ENCODE measurements at regions not wholly inside any gene's neighbourhood (a gene's known extent, or its start where the extent isn't known, plus 50 kb on each side); places are given as distances from the start of the nearest gene placed in this dataset.
"Not testable (repeated sequence)": the region's sequence is repeated elsewhere in the genome, so short reads cannot be mapped to it uniquely, and the experiment has no call there.

DNA sequence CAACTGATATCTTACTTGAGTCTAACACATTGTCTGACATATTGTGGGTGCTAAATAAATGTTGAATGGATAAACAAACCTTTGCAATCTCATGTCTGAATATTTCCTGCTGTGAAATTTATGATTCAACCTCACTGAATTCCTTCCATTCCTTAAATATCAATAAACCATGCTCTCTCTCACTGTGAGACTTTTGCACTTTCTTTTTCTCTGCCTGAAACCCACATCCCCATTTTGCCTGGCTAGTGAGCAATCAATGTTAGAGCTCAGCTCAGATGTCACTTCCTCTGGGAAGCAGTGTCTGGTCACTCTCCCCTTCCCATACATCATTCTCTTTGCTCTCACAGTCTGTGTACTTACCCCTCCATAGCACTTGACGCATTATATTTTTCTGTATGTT, 383.7 kb upstream of the TRPC7 start:
- no peak for DNase-seq (ENCODE audit: low read depth in 2 of 3, low spot score in 2 of 3)

DNA sequence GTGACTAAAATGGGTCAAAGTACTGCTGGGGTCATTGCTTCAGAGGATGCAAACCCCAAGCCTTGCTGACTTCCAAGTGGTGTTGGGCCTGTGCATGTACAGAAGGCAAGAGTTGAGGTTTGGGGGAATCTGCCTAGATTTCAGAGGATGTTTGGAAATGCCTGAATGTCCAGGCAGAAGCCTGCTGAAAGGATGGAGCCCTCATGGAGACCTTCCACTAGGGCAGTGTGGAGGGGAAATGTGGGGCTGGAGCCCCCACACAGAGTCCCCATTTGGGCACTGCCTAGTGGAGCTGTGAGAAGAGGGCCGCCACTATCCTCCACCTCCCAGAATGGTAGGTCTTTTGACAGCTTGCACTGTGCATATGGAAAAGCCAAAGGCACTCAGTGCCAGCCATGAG, 377.7 kb upstream of the TRPC7 start:
- no peak for DNase-seq (ENCODE audit: low read depth in 2 of 3, low spot score in 2 of 3)

DNA sequence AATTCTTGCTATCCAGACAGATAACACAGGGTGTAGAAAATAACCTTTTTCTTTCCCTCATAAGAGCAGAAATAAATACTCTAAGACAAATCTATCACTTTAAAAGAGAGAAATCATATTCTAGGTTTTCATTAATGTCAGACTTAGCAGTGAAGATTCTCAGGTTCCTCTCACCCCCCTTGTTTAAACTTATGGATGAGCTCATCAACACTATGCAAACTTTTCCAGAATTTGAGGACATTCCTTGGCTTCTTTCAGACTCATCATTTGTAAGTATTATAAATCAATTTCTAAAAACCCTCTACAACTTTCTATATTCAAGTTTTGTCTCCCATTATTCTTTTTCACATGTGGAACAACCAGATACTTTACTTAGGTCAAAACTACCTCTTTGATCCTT, 374.9 kb upstream of the TRPC7 start:
- no peak for DNase-seq (ENCODE audit: low read depth in 2 of 3, low spot score in 2 of 3)

DNA sequence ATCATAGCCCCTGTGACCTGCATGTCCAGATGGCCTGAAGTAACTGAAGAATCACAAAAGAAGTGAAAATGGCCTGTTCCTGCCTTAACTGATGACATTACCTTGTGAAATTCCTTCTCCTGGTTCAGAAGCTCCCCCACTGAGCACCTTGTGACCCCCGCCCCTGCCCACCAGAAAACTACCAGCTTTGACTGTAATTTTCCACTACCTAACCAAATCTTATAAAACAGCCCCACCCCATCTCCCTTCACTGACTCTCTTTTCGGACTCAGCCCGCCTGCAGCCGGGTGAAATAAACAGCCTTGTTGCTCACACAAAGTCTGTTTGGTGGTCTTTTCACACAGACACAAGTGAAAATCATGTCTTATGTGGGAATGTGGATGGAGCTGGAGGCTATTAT, 373.9 kb upstream of the TRPC7 start:
- not testable (repeated sequence) for DNase-seq (ENCODE audit: low read depth in 2 of 3, low spot score in 2 of 3)

DNA sequence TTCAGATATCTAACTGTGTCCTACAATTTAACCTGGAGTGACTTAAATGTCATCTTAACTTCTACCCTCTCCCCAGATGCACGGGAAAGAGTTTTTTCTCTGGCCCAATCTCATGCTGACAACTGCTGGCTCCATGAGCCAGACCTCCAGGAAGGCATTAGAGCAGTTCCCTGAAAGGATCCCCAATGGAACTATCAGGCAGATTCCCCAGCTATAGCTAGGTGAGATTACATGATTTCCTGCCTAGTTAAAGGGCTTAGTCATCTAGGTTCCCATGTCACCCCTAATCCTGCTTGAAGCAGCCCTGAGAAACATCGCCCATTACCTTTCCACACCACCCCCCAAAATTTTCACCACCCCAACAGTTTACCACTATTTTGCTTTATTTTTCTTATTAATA, 373.5 kb upstream of the TRPC7 start:
- no peak for DNase-seq (ENCODE audit: low read depth in 2 of 3, low spot score in 2 of 3)

DNA sequence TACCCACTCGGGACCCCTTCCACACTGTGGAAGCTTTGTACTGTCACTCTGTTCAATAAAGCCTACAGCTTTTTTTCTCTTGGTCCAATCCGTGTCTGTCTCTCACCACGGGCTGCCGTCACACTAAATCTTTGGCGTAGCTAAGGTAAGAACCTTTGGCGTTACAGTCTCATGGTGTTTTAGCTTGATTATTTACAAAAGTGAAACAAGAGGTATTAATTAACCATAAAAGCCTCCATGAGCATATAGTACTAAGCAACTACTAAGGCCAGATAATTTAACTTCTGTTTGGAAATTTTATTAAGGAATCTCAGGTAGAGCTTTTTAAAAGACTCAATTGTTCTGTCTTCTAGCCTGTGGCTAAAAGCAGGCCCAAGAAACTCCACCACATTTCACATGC, 370.7 kb upstream of the TRPC7 start:
- DNase-seq (ENCODE audit: low read depth in 2 of 3, low spot score in 2 of 3), result no peak

DNA sequence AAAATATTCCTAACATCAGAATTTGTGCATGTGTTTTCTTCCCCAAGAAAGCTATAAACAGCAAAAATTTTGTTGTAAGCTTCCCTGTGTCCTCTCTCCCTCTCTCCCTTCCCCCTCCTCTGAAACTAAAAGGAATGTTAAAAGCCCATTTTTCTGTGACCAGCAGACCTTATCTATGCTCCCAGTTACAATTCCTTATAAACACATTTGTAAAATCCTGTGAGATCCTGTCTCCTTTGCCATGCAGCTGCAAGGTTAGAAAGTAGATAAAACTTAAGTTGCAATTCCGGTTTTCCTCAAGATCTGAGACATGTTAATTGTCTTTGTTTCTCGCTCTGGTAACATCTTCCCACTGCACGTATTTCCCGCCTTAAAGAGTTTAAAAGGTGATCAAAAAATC, 370.3 kb upstream of the TRPC7 start:
- DNase-seq (ENCODE audit: low read depth in 2 of 3, low spot score in 2 of 3), result not testable (repeated sequence)

DNA sequence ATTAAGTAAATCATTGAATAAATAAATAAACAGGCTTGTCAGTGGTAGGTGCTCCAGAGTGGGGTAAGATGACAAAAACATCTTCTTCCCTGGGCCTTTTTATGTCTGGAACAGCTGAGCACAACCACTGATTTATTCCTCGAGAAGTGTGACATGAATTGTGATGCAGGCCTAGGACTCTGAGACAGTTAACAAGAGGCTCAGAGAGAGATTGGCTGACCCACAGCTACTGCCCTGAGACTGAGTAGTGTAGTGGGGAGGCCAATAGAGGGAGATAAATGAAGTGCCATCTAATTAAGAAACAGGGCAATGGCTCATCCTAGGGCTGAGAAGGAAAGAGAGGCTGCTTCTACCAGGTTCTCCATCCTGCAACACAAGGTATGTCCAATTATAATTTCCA, 369.3 kb upstream of the TRPC7 start:
- no peak for DNase-seq (ENCODE audit: low read depth in 2 of 3, low spot score in 2 of 3)

DNA sequence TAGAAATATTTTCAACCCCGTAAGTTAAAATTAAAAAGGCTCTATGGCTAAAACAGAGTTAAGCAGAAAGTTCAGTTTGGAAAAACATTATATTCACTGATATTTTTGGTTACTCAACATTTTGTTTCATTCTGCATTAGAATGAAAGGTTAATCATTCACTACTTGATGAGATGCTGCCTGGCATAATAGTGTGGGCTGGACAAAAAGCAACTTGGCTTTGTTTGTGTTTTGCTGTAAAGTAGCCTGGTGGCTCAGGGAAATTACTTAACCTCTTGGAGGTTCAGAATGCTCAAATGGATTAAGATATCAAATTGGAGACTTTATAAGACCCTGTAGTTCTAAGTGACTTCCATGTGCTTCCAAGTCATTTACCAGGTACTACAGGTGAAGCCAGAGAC, 367.4 kb upstream of the TRPC7 start:
- DNase-seq (ENCODE audit: low read depth in 2 of 3, low spot score in 2 of 3), result no peak

DNA sequence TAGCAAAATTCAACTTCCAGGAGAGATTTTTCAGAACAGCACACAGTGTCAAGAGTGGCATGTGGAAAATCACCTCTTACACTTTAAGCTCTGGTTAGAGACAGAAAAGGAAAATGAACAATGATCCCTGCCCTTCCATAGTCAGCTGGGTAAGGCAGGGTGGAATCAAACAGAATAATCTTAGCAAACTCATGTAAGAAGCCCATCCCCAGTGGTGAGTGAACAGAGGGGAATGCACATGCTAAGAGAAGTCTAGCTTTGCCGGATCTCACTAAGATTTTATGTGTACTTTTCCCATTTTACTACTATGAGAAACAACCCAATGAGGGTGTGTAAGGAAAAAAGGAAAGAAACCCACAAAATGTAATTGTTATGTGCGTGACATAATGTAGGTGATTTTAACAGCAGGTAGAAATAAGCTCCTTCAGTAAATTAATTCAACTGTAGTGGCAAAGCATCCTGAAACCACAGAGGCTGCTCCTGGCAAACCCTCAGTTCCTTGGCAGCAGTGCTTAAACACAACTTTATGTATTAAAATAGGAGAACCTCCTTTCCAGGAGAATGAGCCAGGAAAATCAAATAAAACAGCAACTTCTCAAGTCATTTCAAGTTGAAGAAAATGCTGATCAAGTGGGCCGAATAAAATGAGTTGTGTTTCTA, 366.0 kb upstream of the TRPC7 start:
- DNase-seq (ENCODE audit: low read depth in 2 of 3, low spot score in 2 of 3), result no peak

DNA sequence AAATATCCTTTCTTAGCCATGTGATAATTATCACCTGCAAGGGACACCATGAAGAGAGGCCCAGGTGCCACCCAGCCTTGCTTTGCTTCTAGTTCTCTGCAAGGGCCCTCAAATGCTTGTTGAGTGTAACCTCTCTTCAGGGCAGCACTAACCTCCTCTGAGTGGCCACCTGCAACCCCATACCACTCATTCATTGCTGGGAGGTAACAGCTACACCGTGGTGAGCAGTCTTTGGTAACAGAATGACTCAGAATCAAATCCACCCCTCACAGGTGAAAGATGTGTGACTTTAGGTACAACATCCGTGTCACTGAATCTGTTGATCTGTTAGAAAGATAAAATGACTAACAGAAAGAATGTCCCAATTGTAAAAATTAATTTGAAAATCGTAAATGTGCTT, 365.1 kb upstream of the TRPC7 start:
- no peak for DNase-seq (ENCODE audit: low read depth in 2 of 3, low spot score in 2 of 3)

DNA sequence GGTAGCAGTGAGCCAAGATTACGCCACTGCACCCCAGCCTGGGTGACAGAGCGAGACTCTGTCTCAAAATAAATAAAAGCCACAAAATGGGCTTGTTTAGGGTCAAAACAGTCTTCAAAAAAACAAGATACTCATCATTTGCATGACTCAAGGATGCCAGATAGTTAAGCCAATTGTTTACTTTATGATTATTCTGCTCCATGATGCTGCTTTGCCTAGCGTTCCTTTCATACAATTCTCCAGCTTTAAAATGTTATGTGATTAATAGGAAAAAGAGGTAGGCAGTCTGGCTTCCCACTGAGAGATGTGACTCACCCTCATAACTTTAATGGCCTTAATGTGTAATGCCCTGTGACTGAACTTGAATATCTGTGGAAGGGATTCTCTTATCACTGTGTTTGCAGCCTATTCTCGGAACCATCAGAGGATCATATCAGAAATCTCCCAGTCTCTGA, 364.6 kb upstream of the TRPC7 start:
- no peak for DNase-seq (ENCODE audit: low read depth in 2 of 3, low spot score in 2 of 3)

DNA sequence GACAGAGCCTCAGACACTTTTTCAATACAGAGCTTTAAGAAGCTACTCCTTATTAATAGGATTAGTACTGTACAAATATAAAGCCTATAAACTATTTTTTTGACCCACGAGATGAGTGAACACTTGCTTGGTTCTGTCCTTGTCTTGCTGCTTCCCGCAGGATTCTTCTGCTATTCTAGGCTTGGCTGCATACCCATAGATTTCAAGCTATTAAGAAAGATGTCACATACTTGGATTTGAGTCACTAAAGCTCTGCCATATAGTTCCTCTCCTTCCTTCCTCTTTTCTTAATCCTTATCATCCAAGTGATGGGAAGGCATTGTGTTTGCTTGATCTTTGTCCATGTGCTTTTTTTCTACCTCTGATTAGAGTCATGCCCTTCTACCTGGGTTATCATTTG, 361.2 kb upstream of the TRPC7 start:
- DNase-seq (ENCODE audit: low read depth in 2 of 3, low spot score in 2 of 3), result no peak

DNA sequence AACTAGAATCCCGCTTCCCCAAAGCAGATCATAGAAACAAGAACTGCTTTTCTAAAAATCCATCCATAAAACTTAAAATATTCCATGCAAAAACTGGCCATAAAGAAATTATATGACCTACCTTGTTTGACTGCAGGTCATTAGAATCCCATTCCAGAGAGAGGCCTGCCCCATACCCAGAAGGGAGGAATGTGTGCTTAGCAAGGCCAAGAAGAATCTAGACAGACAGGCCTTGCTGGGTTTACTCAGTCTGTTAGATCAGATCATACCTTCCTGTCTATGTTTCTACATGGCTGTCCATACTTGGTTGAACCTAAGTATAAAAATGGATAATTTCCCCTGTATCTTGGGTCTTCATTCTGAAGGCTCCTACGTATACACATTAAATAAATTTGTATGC, 358.8 kb upstream of the TRPC7 start:
- DNase-seq (ENCODE audit: low read depth in 2 of 3, low spot score in 2 of 3), result no peak

DNA sequence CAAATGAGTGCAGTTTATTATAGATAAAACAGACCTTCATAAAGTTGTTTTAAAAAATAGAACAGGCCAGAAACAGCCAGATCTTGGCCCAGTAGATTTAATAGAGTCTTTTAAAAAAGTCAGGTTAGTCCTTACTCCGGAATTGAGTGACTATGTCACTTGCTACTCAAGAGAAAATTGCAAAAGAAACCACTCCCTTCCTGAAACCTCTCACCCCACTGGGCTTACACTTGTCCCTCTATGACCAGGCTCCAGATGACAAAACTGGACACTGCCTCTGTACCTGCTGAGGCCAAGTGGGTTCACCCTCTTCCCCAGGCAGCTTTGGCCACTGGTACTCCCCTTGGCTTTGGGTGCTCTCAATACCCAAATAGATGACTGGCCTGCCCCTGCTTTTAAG, 357.2 kb upstream of the TRPC7 start:
- DNase-seq (ENCODE audit: low read depth in 2 of 3, low spot score in 2 of 3), result no peak

DNA sequence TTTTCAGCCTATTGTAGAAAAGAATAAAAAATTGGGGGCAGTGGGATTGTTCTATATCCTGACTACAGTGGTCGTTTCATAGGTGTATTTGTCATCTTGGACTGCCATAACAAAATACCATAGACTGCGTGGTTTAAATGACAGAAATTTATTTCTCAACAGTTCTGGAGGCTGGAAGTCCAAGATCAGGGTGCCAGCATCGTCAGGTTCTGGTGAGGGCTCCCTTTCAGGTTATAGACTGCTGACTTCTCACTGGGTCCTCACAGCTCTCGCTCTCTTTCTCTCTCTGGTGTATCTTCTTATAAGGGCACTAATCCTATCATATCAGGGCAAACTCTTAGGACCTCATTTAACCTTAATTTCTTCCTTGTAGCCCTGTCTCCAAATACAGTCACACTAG, 356.7 kb upstream of the TRPC7 start:
- no peak for DNase-seq (ENCODE audit: low read depth in 2 of 3, low spot score in 2 of 3)

DNA sequence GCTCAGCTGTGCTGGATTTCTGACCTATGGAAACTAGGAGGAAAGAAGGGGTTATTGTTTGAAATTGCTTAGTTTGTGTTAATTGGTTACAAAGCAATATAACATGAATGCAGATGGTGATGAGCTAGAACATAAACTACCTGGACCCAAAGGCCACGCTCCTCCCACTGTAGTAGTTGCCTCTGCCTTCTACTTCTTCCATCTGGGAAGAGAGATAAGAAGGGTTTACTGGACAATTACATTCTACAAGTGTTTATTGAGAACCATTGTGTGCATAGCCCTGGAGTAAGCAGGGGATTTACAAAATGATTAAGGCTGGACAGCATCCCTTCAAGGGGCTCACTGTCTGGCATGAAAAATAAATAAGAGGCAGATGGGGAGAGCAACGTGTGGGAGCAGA, 355.3 kb upstream of the TRPC7 start:
- DNase-seq (ENCODE audit: low read depth in 2 of 3, low spot score in 2 of 3), result no peak

DNA sequence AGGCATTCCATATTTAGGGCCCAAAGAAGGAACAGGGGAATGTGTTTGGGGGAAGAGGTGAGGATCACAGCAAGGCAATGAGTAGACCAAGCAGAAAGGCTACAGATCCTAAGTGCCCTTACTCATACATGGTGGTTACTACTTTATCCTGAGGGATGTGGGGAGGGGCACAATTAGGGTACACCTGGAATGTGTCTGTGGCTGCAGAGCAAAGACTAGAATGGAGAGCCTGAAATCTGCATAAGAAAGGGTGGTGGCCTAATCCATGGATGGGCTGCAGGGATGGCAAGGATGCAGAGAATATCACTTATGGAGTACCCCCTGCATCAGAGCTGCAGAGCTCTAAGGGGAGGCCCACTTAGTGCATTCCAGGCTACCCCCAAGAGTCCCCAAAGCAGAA, 352.6 kb upstream of the TRPC7 start:
- no peak for DNase-seq (ENCODE audit: low read depth in 2 of 3, low spot score in 2 of 3)

DNA sequence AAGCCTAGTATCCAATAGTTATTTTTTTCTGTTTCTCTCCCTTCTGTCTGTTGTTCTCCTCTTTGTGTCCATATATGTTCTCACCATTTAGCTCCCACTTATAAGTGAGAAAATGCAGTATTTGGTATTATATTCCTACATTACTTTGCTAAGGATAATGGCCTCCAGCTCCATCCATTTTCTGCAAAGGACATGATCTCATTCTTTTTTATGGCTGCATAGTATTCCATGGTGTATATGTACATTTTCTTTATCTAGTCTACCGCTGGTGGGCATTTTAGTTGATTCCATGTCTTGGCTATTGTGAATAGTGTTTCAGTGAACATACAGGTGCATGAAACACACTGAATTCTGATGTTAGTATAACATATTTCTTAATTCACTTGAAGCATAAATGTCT, 348.9 kb upstream of the TRPC7 start:
- no peak for DNase-seq (ENCODE audit: low read depth in 2 of 3, low spot score in 2 of 3)

DNA sequence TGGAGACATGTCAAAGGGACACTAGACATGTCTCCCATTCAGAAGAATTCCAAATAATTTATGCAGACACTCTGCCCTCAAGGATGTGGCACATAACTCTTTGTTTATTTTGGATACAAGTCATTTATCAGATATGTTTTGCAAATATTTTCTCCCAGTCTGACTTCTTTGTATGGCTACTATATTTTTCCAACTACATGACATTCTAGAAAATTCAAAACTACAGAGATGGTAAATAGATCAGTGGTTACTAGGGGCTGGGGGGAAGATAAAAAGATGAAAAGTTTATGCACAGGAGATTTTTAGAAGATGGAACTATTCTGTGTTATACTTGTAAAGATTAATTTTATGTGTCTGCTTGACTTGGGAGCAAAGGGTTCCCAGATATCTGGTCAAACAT, 347.3 kb upstream of the TRPC7 start:
- no peak for DNase-seq (ENCODE audit: low read depth in 2 of 3, low spot score in 2 of 3)

DNA sequence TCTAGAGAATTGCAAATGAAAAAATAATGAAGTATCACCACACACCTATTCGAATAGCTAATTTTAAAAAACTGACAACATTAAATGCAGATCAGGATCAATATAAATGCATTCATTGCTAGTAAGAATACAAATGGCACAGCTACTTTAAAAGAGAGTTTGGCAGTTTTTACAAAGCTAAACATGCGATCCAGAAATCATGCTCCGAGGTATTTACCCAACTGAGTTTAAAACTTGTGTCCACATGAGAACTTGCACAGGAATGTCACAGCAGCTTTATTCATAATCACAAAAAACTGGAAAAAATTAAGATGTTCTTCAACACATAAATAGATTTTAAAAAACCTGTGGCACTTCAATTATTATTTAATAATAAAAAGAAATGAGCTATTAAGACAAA, 345.5 kb upstream of the TRPC7 start:
- no peak for DNase-seq (ENCODE audit: low read depth in 2 of 3, low spot score in 2 of 3)

DNA sequence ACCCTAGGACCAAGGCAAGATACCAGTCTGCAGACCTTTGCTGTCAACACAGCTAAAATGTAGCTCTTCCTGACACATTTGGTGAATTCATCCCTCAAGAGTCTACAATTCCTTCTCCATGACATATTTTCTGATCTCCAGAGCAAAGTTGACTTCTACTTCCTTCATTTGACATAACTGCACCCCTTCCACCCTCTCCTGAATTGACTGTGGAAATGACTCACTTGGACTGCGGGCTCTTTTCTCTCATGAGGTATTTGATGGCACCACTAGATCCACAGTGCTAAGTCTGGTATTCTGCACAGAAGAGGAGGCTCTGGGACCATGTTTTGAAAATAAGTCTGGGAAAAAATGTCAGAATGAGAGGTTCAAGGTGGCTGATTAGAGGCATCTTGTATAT, 338.4 kb upstream of the TRPC7 start:
- DNase-seq (ENCODE audit: low read depth in 2 of 3, low spot score in 2 of 3), result no peak

DNA sequence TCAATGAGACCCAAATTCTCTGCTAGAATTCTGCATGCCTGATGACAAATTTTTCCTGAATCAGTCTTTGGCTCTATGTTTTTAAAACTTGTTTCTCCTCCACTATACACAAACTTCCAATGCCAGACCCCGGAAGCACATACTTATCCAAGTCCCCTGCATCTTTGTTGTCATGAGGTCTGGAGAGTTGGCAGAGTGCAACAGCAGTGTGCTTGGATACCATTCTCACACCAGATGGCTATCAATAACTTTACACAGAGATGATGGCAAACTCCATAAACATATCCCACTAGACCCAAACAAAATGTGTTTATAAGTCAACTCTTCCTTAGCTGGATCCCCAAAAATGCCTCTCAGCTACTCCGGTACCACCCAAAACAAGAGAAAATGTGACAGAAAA, 337.7 kb upstream of the TRPC7 start:
- DNase-seq (ENCODE audit: low read depth in 2 of 3, low spot score in 2 of 3), result no peak

Measured in hematopoietic multipotent progenitor cell (in vitro differentiated cells).